RWPE2 (cell line): ENCODE measurements at regions not wholly inside any gene's neighbourhood (a gene's known extent, or its start where the extent isn't known, plus 50 kb on each side); places are given as distances from the start of the nearest gene placed in this dataset.
"Not testable (repeated sequence)": the region's sequence is repeated elsewhere in the genome, so short reads cannot be mapped to it uniquely, and the experiment has no call there.

Source experiments
- ATAC-seq: fragments of 200-7000 bp; cut with Tn5 transposase; 3 replicates; pipeline ENCODE4 v1.9.1; 2021; ENCODE audit warnings: low read depth
- DNase-seq: peaks from one replicate; pipeline ENCODE4 v3.0.0-alpha.2; 2020; ENCODE audit warnings: low spot score
- H3K27ac ChIP-seq: fragments of 450-650 bp; 2 replicates; pipeline ENCODE4 v1.5.1; 2017; ENCODE audit warnings: mild to moderate bottlenecking; ENCODE audit not compliant: poor library complexity, severe bottlenecking
- H3K27me3 ChIP-seq: fragments of 250-450 bp; sonication (Bioruptor Pico); 2 replicates; pipeline ENCODE4 v1.5.1; 2021; ENCODE audit warnings: mild to moderate bottlenecking, moderate library complexity; ENCODE audit not compliant: insufficient read depth, poor library complexity, severe bottlenecking
- H3K36me3 ChIP-seq: fragments of 250-450 bp; sonication (Bioruptor Pico); 2 replicates; pipeline ENCODE4 v1.5.1; 2020; ENCODE audit warnings: low read depth, mild to moderate bottlenecking, moderate library complexity
- H3K4me1 ChIP-seq: fragments of 250-450 bp; sonication (Bioruptor Pico); 2 replicates; pipeline ENCODE4 v1.5.1; 2021; ENCODE audit warnings: mild to moderate bottlenecking, moderate library complexity; ENCODE audit not compliant: insufficient read depth, poor library complexity, severe bottlenecking
- H3K4me3 ChIP-seq: fragments of 250-450 bp; sonication (Bioruptor Pico); 2 replicates; pipeline ENCODE4 v1.5.1; 2021; ENCODE audit warnings: mild to moderate bottlenecking, moderate library complexity; ENCODE audit not compliant: severe bottlenecking
- H3K9me3 ChIP-seq: fragments of 250-450 bp; sonication (Bioruptor Pico); 2 replicates; pipeline ENCODE4 v1.5.1; 2021; ENCODE audit warnings: mild to moderate bottlenecking, moderate library complexity; ENCODE audit not compliant: severe bottlenecking
- CTCF ChIP-seq: fragments of 450-650 bp; IDR thresholded peaks from one replicate; pipeline ENCODE4 v1.5.1; 2017; ENCODE audit warnings: mild to moderate bottlenecking, moderate library complexity; ENCODE audit not compliant: poor library complexity, severe bottlenecking

- DNase-seq (no peak), ATAC-seq (no peak)
- no peak for TF ChIP-seq CTCF
- H3K4me1 ChIP-seq: no peaks in the 10 kb centered on the region
- H3K36me3 ChIP-seq: no peaks in the 10 kb centered on the region
- no peak overlapping the region for H3K27ac ChIP-seq
- H3K4me3 ChIP-seq: no peak overlapping the region
- H3K9me3 ChIP-seq: no peaks in the 10 kb centered on the region
- H3K27me3 ChIP-seq: no peaks in the 10 kb centered on the region
These were observed 102.9 kb downstream of the DDX1 start for GRCh38 chr2:15694589-15694986.

- ATAC-seq (no peak), DNase-seq (no peak)
- Histone ChIP-seq H3K36me3 (no peaks in the 10 kb centered on the region), H3K4me3 (no peak overlapping the region), H3K9me3 (no peaks in the 10 kb centered on the region), H3K27ac (no peak overlapping the region), H3K27me3 (no peaks in the 10 kb centered on the region), H3K4me1 (no peaks in the 10 kb centered on the region)
- TF ChIP-seq CTCF: no peak
These were observed 104.1 kb downstream of the DDX1 start for GRCh38 chr2:15695582-15696330.

- not testable (repeated sequence) for H3K36me3 ChIP-seq
These were observed 105.0 kb downstream of the DDX1 start for GRCh38 chr2:15696606-15697170.

GRCh38 chr2:15700131-15700530, 108.5 kb downstream of the DDX1 start:
- no peaks in the 10 kb centered on the region for H3K4me1 ChIP-seq
- no peaks in the 10 kb centered on the region for H3K9me3 ChIP-seq
- TF ChIP-seq CTCF: no peak
- no peak overlapping the region for H3K4me3 ChIP-seq
- H3K27me3 ChIP-seq: no peaks in the 10 kb centered on the region
- ATAC-seq (no peak), DNase-seq (no peak)
- H3K36me3 ChIP-seq: no peaks in the 10 kb centered on the region
- H3K27ac ChIP-seq: no peak overlapping the region

More at GRCh38 chr2:15696606-15697170, 105.0 kb downstream of the DDX1 start:
- not testable (repeated sequence) for H3K27me3 ChIP-seq, H3K4me1 ChIP-seq, H3K27ac ChIP-seq, H3K4me3 ChIP-seq, H3K9me3 ChIP-seq, ATAC-seq, DNase-seq

- Histone ChIP-seq H3K36me3 (no peaks in the 10 kb centered on the region), H3K4me3 (no peak overlapping the region), H3K4me1 (no peaks in the 10 kb centered on the region), H3K27me3 (no peaks in the 10 kb centered on the region), H3K9me3 (no peaks in the 10 kb centered on the region), H3K27ac (no peak overlapping the region)
- ATAC-seq (no peak), DNase-seq (no peak)
- TF ChIP-seq CTCF: no peak
These were observed 109.1 kb downstream of the DDX1 start for GRCh38 chr2:15700599-15701340.
